ENCODE measurements at regions not wholly inside any gene's neighbourhood (a gene's known extent, or its start where the extent isn't known, plus 50 kb on each side); places are given as distances from the start of the nearest gene placed in this dataset.

DNA sequence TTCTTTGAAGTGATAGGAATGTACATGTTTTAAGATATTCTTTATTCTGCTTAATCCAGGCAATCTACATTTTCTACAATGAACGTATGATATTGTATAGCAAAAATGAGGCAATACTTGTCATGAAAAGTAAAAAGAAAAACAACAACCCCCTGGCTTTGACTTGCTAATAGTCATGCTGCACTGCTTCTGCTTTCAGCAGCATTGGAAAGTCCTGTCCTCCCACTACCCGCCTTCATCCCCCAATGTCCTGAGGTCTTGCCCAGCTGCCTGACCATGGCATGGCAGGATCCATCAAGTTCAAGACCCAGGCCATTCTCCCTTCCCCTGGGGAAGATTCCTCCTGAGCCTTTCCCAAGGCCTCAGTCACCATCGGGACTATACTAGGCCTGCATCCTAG is 156.5 kb downstream of the SH3BGRL2 start:
- TF ChIP-seq EZH2phosphoT487 (IDR thresholded peaks at IDR 0.05; ENCODE audit: insufficient read depth, low read depth) (no peak), EZH2 (IDR thresholded peaks at IDR 0.05; ENCODE audit: insufficient read depth, poor library complexity, severe bottlenecking) (no peak)
